AG04449 (cell line): ENCODE measurements at regions not wholly inside any gene's neighbourhood (a gene's known extent, or its start where the extent isn't known, plus 50 kb on each side); places are given as distances from the start of the nearest gene placed in this dataset.

ENCODE experiments used
- CTCF ChIA-PET: fragments of 350-600 bp; formaldehyde crosslinking; extraction: SDS; loops from one replicate; lab custom pipeline; 2021; ENCODE audit warnings: antibody characterized with exemption; lab: Yijun Ruan, JAX
- POLR2A ChIA-PET: fragments of 400-600, 350-600 bp; formaldehyde crosslinking; extraction: SDS; loops from one replicate; lab custom pipeline; 2020; ENCODE audit warnings: antibody characterized with exemption, inconsistent platforms; lab: Yijun Ruan, JAX
- DNase-seq: peaks from one replicate; pipeline ENCODE4 v3.0.0-alpha.2; 2010; ENCODE audit warnings: low read depth, low spot score
- H3K4me3 ChIP-seq: 2 replicates; pipeline ENCODE4 v1.5.1; 2011; ENCODE audit warnings: low read depth, mild to moderate bottlenecking, control low read depth, low read length
- CTCF ChIP-seq: IDR thresholded peaks from one replicate; pipeline ENCODE4 v1.5.1; 2011; ENCODE audit warnings: mild to moderate bottlenecking, moderate library complexity, low read length, control low read depth, inconsistent platforms; ENCODE audit not compliant: insufficient read depth; ENCODE audit errors: missing control alignments

GRCh38 chr2:160869411-160869810 is 290.8 kb upstream of the TANK start:
- DNase-seq: peak; percentile 78
- no peak for TF ChIP-seq CTCF
- CTCF ChIA-PET: no interaction called here
- POLR2A ChIA-PET: interaction anchor here (0.8 kb wide), 1 partner anchor 52 kb away, joined by 3 read pairs; no protein-coding TSS in a partner anchor
- no peak overlapping the region for H3K4me3 ChIP-seq

- ChIA-PET CTCF (interaction anchor here (1.1 kb wide), 1 partner anchor 193 kb away, joined by 3 read pairs; no protein-coding TSS in a partner anchor), POLR2A (interaction anchor here (0.7 kb wide), 1 partner anchor 507 kb away, joined by 3 read pairs; no protein-coding TSS in a partner anchor)
- no peak for TF ChIP-seq CTCF
- H3K4me3 ChIP-seq: no peak overlapping the region
- DNase-seq: no peak
Measured at GRCh38 chr2:160870729-160871465, 289.3 kb upstream of the TANK start.

GRCh38 chr2:160871953-160872352 is 288.3 kb upstream of the TANK start:
- POLR2A ChIA-PET: interaction anchor here (0.7 kb wide), 1 partner anchor 508 kb away, joined by 3 read pairs; no protein-coding TSS in a partner anchor

GRCh38 chr2:160876029-160876428 is 284.2 kb upstream of the TANK start:
- ChIA-PET POLR2A (no interaction called here), CTCF (no interaction called here)
- no peak for TF ChIP-seq CTCF
- no peak for DNase-seq
- no peak overlapping the region for H3K4me3 ChIP-seq

More at GRCh38 chr2:160871953-160872352, 288.3 kb upstream of the TANK start:
- no peak overlapping the region for H3K4me3 ChIP-seq
- CTCF ChIA-PET: interaction anchor here (1.1 kb wide), 1 partner anchor 192 kb away, joined by 3 read pairs; no protein-coding TSS in a partner anchor
- TF ChIP-seq CTCF: no peak
- DNase-seq: no peak

GRCh38 chr2:160876765-160877164 is 283.5 kb upstream of the TANK start:
- ChIA-PET POLR2A (no interaction called here), CTCF (no interaction called here)
- H3K4me3 ChIP-seq: no peak overlapping the region
- TF ChIP-seq CTCF: no peak
- DNase-seq: no peak

GRCh38 chr2:160878618-160879017 is 281.6 kb upstream of the TANK start:
- CTCF ChIA-PET: no interaction called here
- no peak overlapping the region for H3K4me3 ChIP-seq
- TF ChIP-seq CTCF: no peak
- no peak for DNase-seq
- POLR2A ChIA-PET: no interaction called here
